Activated T-helper 17 cell treated with anti-CD3 and anti-CD28 coated beads, Interleukin-2, amount 50 U/mL, for 72 hours (primary cell): ENCODE measurements at regions not wholly inside any gene's neighbourhood (a gene's known extent, or its start where the extent isn't known, plus 50 kb on each side); places are given as distances from the start of the nearest gene placed in this dataset.

ENCODE experiments used
- ATAC-seq: fragments of 150-1000 bp; cut with Tn5 transposase; replicated peaks from 2 replicates; pipeline ENCODE4 v1.10.0; 2021; ENCODE audit warnings: mild to moderate bottlenecking, moderate library complexity
- H3K27ac Mint-ChIP-seq: one replicate; pipeline ENCODE4 v1.8.0; 2022; ENCODE audit warnings: mixed read lengths
- H3K27me3 Mint-ChIP-seq: one replicate; pipeline ENCODE4 v1.8.0; 2022; ENCODE audit warnings: mixed read lengths
- H3K36me3 Mint-ChIP-seq: one replicate; pipeline ENCODE4 v1.8.0; 2022; ENCODE audit warnings: low read depth, mild to moderate bottlenecking, mixed read lengths
- H3K4me1 Mint-ChIP-seq: one replicate; pipeline ENCODE4 v1.8.0; 2022; ENCODE audit warnings: mixed read lengths
- H3K4me3 Mint-ChIP-seq: one replicate; pipeline ENCODE4 v1.8.0; 2022; ENCODE audit warnings: mild to moderate bottlenecking, mixed read lengths
- H3K9me3 Mint-ChIP-seq: one replicate; pipeline ENCODE4 v1.8.0; 2022; ENCODE audit warnings: mixed read lengths

DNA sequence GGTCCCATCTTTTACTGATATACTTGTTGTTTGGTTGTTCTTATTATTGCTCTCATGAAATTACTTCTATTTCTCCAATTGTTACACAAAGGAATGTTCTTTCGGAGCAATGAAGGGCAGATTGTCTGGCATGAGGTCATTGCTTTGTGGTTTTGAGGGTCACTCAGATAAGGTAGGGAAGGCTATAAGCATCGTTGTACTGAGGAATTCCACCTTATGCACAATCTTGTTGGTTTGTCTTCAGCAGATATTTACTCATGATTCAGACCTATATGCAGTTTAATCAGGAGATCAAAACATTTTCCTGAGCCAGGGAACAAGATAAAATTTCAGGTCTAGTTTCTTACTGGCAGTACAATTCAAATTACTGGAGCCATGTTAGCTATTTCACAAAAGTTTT lies 163.0 kb upstream of the SPHKAP start:
- Mint-ChIP-seq H3K27ac (no peak overlapping the region), H3K4me3 (no peak overlapping the region), H3K4me1 (no peaks in the 10 kb centered on the region), H3K9me3 (peaks cover 15% of the 10 kb centered on the region), H3K36me3 (no peaks in the 10 kb centered on the region), H3K27me3 (no peaks in the 10 kb centered on the region)
- ATAC-seq: no peak

DNA sequence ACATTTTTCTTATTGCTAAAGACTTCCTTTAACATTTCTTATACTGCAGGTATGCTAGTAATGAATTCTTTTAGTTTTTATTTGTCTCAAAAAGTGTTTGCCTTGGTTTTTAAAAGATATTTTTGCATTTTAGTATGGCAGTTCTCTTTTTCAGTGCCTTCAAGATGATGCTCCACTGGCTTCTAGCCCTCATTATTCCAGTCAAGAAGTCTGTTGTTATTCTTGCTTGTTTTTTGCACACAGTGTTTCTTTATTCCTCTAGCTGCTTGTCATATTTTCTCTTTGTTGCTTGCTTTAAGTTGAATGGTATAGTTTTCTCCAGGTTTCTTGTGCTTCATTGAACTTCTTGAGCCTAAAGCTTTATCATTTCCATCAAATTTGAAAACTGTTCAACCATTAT lies 158.0 kb upstream of the SPHKAP start:
- Mint-ChIP-seq H3K4me1 (no peaks in the 10 kb centered on the region), H3K36me3 (no peaks in the 10 kb centered on the region), H3K27me3 (no peaks in the 10 kb centered on the region), H3K9me3 (peaks cover 23% of the 10 kb centered on the region), H3K4me3 (no peak overlapping the region), H3K27ac (no peak overlapping the region)
- no peak for ATAC-seq

DNA sequence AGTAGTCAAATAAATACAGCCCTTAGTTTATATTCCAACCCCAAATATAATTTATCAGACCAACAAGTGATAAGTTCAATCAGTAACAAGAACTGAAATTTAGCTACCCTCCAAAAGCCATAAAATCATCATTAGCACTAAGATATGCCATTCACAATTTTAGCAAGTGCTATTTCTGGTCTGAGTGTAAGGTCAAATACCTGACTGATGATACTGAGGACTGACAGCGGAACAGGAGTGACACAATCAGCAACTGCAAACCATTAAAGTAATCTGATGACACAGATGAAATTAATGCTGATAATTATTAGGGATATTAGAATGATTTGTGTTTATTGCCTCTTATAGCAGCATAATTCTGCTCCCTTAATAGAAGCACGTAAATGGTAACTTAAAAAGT lies 152.7 kb upstream of the SPHKAP start:
- peaks cover 11% of the 10 kb centered on the region for H3K9me3 Mint-ChIP-seq
- no peak for ATAC-seq
- no peaks in the 10 kb centered on the region for H3K27me3 Mint-ChIP-seq

DNA sequence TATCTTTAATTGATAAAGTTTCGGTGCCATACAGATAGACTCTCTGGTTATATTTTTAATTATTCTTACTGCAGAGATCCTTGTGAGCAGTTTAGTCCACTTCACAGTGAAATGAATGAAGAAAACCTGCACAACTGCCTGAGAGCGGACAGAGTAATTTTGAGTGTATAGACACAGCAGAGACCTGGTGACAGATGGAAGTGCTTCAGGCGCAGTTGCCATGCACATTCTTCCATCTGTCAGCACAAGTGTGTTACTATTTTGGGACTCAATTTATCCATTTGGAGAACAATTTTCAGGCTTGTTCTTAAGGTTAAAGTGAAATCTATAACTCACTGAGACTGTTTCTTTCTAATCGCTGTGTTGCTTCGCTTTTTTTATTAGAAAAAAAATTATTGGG lies 147.8 kb upstream of the SPHKAP start:
- Mint-ChIP-seq H3K4me1 (no peaks in the 10 kb centered on the region), H3K36me3 (no peaks in the 10 kb centered on the region), H3K27ac (no peak overlapping the region), H3K4me3 (no peak overlapping the region), H3K27me3 (no peaks in the 10 kb centered on the region), H3K9me3 (peaks cover 10% of the 10 kb centered on the region)
- ATAC-seq: no peak

More for the DNA sequence above, 152.7 kb upstream of the SPHKAP start:
- Mint-ChIP-seq H3K4me1 (no peaks in the 10 kb centered on the region), H3K4me3 (no peak overlapping the region), H3K27ac (no peak overlapping the region), H3K36me3 (no peaks in the 10 kb centered on the region)

DNA sequence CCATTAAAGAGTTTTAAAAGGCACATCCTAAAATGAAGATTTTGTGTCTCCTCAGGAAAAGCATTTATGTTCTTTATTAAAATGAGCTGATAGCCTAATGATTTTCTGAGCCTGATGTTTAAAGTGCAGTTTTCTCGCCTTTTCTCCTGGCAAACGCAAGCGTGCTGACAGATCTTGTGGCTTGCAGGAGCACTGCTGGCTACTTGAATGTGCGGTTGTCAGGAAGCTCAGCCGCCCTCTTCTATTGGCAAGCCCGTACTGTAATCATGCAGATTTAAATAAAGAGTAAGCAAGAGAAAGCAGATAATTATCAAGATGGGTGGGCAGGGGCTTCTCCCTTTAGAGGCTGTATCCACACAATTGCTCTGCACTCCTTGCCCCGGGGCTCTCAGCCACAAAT lies 139.5 kb upstream of the SPHKAP start:
- Mint-ChIP-seq H3K27me3 (no peaks in the 10 kb centered on the region), H3K9me3 (no peaks in the 10 kb centered on the region), H3K36me3 (no peaks in the 10 kb centered on the region), H3K4me3 (no peak overlapping the region), H3K4me1 (no peaks in the 10 kb centered on the region), H3K27ac (no peak overlapping the region)
- no peak for ATAC-seq

DNA sequence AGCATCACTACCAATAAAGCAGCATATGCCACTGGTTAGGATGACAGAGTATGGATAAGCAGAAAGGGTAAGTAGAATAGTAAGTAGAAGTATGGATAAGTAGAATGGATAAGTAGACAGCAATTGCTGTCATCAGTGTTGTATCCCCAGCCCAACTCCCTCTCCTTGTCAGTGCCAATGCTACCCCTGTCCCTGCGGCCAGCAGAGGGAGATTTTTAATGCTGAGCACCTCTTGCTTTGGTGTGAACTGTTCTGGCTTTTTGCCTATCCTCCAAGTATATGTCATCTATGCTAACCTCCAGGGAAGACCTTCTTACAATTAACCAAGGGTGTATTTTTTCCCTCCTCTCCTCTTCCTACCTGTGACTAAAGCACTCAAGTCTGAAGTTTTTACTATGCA lies 136.7 kb upstream of the SPHKAP start:
- Mint-ChIP-seq H3K27ac (no peak overlapping the region), H3K9me3 (peaks cover 3% of the 10 kb centered on the region), H3K27me3 (no peaks in the 10 kb centered on the region), H3K4me3 (no peak overlapping the region), H3K4me1 (no peaks in the 10 kb centered on the region), H3K36me3 (no peaks in the 10 kb centered on the region)
- ATAC-seq: no peak

DNA sequence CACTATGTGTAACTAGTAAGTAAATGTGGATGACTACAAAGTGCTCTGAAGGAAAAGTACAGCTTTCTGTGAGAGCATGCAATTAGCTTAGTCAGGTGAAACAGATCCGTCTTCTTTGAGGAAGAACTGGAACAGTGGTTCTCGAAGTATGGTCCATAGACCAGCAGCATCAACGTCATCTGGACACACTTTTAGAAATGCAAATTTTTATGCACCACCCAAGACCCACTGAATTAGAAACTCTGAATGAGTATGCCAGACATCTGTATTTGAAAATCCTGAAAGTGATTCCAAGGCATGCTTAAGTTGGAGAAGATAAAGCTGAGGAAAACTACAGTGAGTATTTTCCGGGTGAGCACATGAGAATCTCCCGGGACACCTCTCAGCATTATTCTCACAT lies 130.7 kb upstream of the SPHKAP start:
- H3K36me3 Mint-ChIP-seq: no peaks in the 10 kb centered on the region
- no peak overlapping the region for H3K27ac Mint-ChIP-seq
- H3K4me3 Mint-ChIP-seq: no peak overlapping the region
- no peak for ATAC-seq
- peaks cover 3% of the 10 kb centered on the region for H3K9me3 Mint-ChIP-seq
- H3K27me3 Mint-ChIP-seq: no peaks in the 10 kb centered on the region
- no peaks in the 10 kb centered on the region for H3K4me1 Mint-ChIP-seq

DNA sequence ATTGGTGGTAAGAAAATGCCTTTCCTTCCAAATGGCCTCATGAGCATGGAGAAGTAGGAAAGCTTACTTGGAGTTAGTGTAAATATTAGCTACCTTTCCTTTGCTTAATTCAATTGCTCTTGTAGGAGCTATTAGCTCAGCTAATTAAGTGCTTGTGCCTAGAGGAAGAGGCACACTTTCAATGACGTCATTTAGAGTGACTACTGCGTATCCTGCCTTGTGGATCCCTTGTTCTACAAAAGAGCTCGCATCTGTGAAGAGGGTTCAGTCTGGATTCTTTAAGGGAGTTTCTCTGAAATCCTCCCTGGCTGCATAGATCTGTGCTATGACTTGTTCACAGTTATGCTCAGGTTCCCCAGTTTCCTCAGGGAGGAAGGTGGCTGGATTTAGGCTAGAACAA lies 122.5 kb upstream of the SPHKAP start:
- no peak overlapping the region for H3K27ac Mint-ChIP-seq
- peaks cover 4% of the 10 kb centered on the region for H3K9me3 Mint-ChIP-seq
- no peak overlapping the region for H3K4me3 Mint-ChIP-seq
- no peaks in the 10 kb centered on the region for H3K4me1 Mint-ChIP-seq
- H3K36me3 Mint-ChIP-seq: no peaks in the 10 kb centered on the region
- ATAC-seq: no peak
- no peaks in the 10 kb centered on the region for H3K27me3 Mint-ChIP-seq

DNA sequence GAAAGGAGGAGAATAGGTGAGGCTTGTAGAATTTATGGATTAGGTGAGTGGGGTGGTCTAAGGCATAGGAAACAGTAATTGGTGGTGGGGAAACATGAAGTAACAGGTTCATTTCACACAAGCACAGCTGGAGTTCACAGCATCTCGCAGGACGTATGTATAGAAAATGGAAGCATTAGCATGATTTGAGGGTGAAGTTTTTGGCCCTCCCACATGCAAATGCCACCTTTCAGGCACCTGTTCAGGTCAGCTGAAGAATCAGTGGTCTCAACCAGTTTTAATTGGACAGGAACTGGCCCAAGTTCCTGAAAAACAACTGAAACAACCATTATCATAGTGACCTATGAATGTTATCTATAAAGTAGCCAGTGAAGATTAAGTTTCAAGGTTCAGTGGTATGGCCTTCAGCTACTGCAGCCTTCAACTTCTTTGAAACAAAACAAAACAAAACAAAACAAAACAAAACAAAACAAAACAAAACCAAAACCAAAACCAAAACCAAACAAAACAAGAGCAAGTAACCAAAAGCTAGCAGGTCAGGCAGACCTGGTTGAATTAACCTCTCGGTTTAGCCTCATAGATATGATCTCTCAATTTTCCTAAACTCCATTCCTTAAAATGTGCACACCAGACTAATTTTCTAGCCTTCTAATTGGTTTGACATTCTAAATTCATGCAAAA lies 102.1 kb upstream of the SPHKAP start:
- no peak overlapping the region for H3K4me3 Mint-ChIP-seq
- no peak for ATAC-seq
- no peaks in the 10 kb centered on the region for H3K36me3 Mint-ChIP-seq
- no peaks in the 10 kb centered on the region for H3K27me3 Mint-ChIP-seq
- H3K9me3 Mint-ChIP-seq: peaks cover 3% of the 10 kb centered on the region
- no peak overlapping the region for H3K27ac Mint-ChIP-seq
- no peaks in the 10 kb centered on the region for H3K4me1 Mint-ChIP-seq

DNA sequence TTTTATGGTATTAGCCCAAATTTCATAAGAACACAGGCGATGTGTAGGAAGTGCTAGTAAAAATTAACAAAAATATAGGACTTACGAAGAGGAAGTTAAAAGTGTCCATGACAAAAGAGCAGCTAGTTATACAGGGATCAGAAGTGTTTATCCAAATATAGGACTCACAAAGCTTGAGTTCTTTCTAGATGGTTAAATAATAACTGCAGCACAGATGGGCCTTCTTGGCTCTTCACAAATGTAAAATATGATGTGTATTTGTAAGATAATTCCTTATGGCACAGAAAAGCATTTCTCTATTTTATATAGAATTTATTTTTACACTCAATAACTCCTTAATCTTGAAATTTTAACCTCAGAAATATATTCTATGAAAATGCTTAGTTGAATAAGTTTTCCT lies 100.9 kb upstream of the SPHKAP start:
- Mint-ChIP-seq H3K9me3 (peaks cover 3% of the 10 kb centered on the region), H3K36me3 (no peaks in the 10 kb centered on the region), H3K27ac (no peak overlapping the region), H3K4me3 (no peak overlapping the region), H3K27me3 (no peaks in the 10 kb centered on the region), H3K4me1 (no peaks in the 10 kb centered on the region)
- ATAC-seq: no peak

DNA sequence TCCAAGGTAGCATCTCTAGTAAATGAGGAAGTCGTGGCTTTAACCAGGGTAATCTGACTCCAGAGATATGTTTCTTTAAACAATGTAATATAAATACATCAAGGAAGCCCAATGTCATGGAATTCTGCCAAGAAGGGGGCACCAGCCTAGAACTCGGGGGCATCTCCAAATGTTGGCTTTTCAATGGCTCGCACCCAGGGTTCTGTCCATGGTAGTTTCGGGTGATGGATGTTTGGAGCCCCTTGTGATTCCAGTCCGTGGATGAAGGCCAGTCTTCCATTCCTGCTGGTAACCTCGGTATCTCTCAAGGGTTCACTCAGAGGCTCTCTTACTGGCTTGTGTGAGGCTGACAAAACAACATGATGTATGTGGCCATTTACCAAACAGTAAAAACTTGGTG lies 91.7 kb upstream of the SPHKAP start:
- no peak overlapping the region for H3K27ac Mint-ChIP-seq
- ATAC-seq: no peak
- no peaks in the 10 kb centered on the region for H3K27me3 Mint-ChIP-seq
- no peaks in the 10 kb centered on the region for H3K4me1 Mint-ChIP-seq
- no peaks in the 10 kb centered on the region for H3K9me3 Mint-ChIP-seq
- no peaks in the 10 kb centered on the region for H3K36me3 Mint-ChIP-seq
- no peak overlapping the region for H3K4me3 Mint-ChIP-seq

DNA sequence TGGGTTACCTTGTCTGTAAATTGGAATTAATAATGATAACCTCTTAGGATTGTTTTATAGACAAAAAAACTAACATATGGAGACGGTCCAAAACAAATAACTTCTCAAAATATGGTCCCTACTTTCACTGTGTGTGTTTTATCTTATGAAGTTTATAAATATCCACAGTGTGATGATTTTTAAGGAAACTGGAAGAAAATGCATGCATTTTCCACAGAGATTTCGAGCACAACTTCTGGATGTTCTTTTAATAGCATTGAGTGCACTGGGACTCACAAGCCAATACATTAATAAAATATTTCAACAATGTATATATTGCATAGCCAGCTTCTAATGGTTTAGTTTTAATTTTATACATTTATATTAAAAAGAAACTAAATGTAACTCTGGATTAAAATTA lies 87.9 kb upstream of the SPHKAP start:
- no peaks in the 10 kb centered on the region for H3K9me3 Mint-ChIP-seq
- ATAC-seq: no peak
- no peaks in the 10 kb centered on the region for H3K27me3 Mint-ChIP-seq
- H3K4me3 Mint-ChIP-seq: no peak overlapping the region
- no peaks in the 10 kb centered on the region for H3K4me1 Mint-ChIP-seq
- H3K36me3 Mint-ChIP-seq: no peaks in the 10 kb centered on the region
- H3K27ac Mint-ChIP-seq: no peak overlapping the region

DNA sequence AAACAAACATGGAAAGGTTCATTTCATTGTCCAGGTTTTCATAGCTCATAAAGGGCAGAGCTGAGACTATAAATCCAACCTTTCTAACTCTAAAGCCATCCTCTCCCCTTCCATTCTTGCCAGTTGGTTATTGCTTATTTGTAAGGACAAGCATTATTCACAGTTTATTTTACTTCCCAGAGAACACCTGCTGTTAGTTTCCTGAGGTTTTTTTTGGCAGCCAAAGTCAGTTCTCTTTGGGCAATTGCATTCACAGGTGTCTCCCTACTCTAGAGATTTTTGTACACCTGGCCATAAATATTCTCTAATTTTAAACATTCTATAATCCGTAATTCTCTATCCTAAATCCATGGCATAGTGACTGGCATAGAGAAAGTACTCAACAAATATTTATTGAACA lies 87.3 kb upstream of the SPHKAP start:
- H3K27me3 Mint-ChIP-seq: no peaks in the 10 kb centered on the region
- H3K27ac Mint-ChIP-seq: no peak overlapping the region
- no peak for ATAC-seq
- no peak overlapping the region for H3K4me3 Mint-ChIP-seq
- H3K36me3 Mint-ChIP-seq: no peaks in the 10 kb centered on the region
- H3K4me1 Mint-ChIP-seq: no peaks in the 10 kb centered on the region
- H3K9me3 Mint-ChIP-seq: no peaks in the 10 kb centered on the region

DNA sequence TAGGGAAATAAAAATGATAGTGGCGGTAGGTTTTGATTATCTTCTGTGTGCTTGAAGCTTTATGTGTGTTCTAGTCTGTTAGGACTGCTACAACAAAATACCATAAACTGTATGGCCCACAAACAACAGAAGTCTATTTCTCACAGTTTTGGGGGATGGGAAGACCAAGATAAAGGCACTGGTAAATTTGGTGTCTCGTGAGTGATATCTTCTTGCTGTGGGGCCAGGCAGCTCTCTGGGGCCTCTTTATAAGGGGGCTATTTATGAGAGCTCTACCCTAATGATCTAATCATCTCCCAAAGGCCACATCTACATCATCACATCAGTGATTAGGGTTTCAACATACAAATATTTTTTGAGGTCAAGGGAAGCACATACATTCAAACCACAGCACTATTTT lies 86.8 kb upstream of the SPHKAP start:
- Mint-ChIP-seq H3K9me3 (no peaks in the 10 kb centered on the region), H3K4me1 (no peaks in the 10 kb centered on the region), H3K36me3 (no peaks in the 10 kb centered on the region), H3K27ac (no peak overlapping the region), H3K27me3 (no peaks in the 10 kb centered on the region), H3K4me3 (no peak overlapping the region)
- ATAC-seq: no peak

DNA sequence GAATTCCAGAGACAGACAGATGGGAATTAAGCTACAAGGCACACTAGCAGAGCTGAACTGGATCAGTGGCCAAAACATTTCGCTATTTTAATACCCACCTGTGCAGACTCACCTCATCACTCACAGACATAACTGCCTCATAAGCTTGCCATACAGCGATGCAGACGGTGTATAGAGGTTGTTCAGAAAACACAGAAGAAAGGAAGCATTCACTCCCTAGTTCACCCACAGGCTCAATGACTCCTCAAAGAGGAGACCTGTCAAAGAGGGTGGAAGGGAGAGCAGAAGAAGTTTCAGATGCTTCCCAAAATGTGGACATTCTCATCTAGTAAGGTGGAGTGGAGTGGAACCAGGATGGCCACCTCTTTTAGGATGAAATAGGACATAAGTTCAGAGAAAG lies 81.7 kb upstream of the SPHKAP start:
- no peaks in the 10 kb centered on the region for H3K36me3 Mint-ChIP-seq
- ATAC-seq: no peak
- H3K27me3 Mint-ChIP-seq: no peaks in the 10 kb centered on the region
- no peak overlapping the region for H3K4me3 Mint-ChIP-seq
- no peaks in the 10 kb centered on the region for H3K4me1 Mint-ChIP-seq
- H3K9me3 Mint-ChIP-seq: peaks cover 7% of the 10 kb centered on the region
- H3K27ac Mint-ChIP-seq: no peak overlapping the region

DNA sequence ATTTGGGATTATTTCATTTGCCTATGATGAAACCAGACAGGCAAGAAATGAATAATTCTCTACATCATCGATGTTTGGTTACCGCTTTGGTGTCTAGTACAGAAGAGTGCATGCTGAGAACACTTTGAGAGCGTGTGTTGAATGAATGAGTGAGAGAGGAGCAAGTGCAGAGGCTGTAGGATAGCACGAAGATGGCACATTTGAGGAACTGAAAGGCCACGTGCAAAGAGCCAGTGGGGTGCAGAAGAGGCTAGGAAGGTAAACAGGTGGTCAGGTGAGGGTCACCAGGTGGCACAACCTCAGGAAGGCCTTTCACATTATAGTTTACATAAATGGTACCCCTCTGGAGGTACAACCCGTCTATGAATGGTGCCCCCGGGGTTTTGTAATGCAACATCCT lies 80.1 kb upstream of the SPHKAP start:
- H3K27ac Mint-ChIP-seq: no peak overlapping the region
- no peaks in the 10 kb centered on the region for H3K4me1 Mint-ChIP-seq
- peaks cover 7% of the 10 kb centered on the region for H3K9me3 Mint-ChIP-seq
- no peaks in the 10 kb centered on the region for H3K27me3 Mint-ChIP-seq
- no peak for ATAC-seq
- no peaks in the 10 kb centered on the region for H3K36me3 Mint-ChIP-seq
- no peak overlapping the region for H3K4me3 Mint-ChIP-seq
